IPS-20b (cell line): ENCODE measurements at regions not wholly inside any gene's neighbourhood (a gene's known extent, or its start where the extent isn't known, plus 50 kb on each side); places are given as distances from the start of the nearest gene placed in this dataset.

Experiments used
- H3K27ac ChIP-seq: one replicate; pipeline ENCODE4 v1.5.1; 2013; ENCODE audit warnings: low read length
- H3K27me3 ChIP-seq: 2 replicates; pipeline ENCODE4 v1.6.1; 2013; ENCODE audit warnings: mild to moderate bottlenecking, low read length, inconsistent platforms; ENCODE audit not compliant: insufficient read depth
- H3K36me3 ChIP-seq: 2 replicates; pipeline ENCODE4 v1.6.1; 2013; ENCODE audit warnings: low read depth, mild to moderate bottlenecking, inconsistent platforms, low read length, moderate library complexity; ENCODE audit not compliant: insufficient read depth
- H3K4me1 ChIP-seq: 2 replicates; pipeline ENCODE4 v1.6.1; 2013; ENCODE audit warnings: mild to moderate bottlenecking, control low read depth, inconsistent platforms, low read length, moderate library complexity; ENCODE audit not compliant: insufficient read depth
- H3K4me3 ChIP-seq: 2 replicates; pipeline ENCODE4 v1.5.1; 2013; ENCODE audit warnings: mild to moderate bottlenecking, low read length, inconsistent platforms
- H3K9ac ChIP-seq: 2 replicates; pipeline ENCODE4 v1.6.1; 2013; ENCODE audit warnings: low read depth, mild to moderate bottlenecking, inconsistent platforms, low read length, moderate library complexity
- H3K9me3 ChIP-seq: 2 replicates; pipeline ENCODE4 v1.6.1; 2013; ENCODE audit warnings: mild to moderate bottlenecking, low read depth, low read length, inconsistent platforms; ENCODE audit not compliant: insufficient read depth

- Histone ChIP-seq H3K4me1 (no peaks in the 10 kb centered on the region), H3K27ac (no peak overlapping the region), H3K36me3 (no peaks in the 10 kb centered on the region), H3K9me3 (no peaks in the 10 kb centered on the region), H3K27me3 (no peaks in the 10 kb centered on the region), H3K9ac (no peak overlapping the region), H3K4me3 (no peak overlapping the region)
Observed at GRCh38 chr13:107999751-108000150, 215.6 kb downstream of the LIG4 start.

DNA sequence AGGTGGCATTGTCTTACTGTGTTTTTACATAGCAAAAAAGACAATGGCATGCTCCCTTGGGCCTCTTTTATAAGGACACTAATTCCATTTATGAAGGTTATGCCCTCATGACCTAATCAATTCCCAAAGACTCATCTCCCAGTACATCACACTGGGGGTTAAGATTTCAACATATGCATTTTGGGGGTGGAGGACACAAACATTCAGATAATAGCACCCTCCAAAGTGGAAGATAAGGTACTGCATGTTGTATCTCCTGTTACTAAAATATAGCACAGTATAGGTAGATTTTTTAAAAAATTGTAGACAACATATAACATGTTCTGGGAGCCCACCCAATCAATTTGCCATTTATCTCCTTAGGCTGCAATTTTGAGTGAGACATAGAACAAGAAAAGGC, 221.2 kb downstream of the LIG4 start:
- H3K27me3 ChIP-seq: no peaks in the 10 kb centered on the region
- no peak overlapping the region for H3K9ac ChIP-seq
- no peaks in the 10 kb centered on the region for H3K9me3 ChIP-seq
- H3K4me3 ChIP-seq: no peak overlapping the region
- no peaks in the 10 kb centered on the region for H3K4me1 ChIP-seq
- H3K27ac ChIP-seq: no peak overlapping the region
- no peaks in the 10 kb centered on the region for H3K36me3 ChIP-seq

DNA sequence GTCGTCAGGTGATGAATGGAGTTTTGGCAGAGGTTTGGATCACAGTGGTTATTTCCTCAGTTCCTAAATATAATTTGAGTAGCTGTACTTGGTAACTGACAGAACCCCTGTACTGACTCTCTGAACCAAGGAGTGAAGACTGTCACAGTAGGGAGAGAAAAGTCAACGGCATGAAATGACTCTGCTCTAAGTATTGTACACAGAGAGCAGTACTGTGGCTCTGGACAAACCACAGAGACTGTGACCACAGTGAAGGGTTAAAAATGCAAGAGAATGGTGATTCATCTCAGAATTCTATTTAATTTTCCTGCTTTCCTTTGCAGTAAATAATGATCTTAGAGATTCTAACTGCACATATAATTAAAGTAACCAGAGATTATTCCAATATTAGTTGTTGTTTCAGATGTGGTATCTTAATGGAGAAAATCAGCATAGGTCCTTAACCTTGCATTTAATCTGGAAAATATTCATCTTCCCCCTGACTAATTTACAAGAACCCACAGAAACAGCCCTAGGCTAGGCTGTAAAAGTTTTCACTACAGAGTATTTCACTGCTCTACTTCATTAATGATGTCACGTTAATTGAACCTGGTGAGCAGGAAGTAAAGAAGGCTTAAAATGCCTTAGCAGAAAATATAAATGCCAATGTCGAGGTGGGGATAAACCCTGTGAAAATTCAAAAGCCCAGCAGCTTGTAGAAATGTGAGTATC, 221.9 kb downstream of the LIG4 start:
- Histone ChIP-seq H3K9ac (no peak overlapping the region), H3K27me3 (no peaks in the 10 kb centered on the region), H3K27ac (no peak overlapping the region), H3K4me1 (peaks cover 2% of the 10 kb centered on the region; the same call in 1 of the 2 replicates), H3K9me3 (no peaks in the 10 kb centered on the region), H3K4me3 (no peak overlapping the region), H3K36me3 (no peaks in the 10 kb centered on the region)

- H3K9me3 ChIP-seq: no peaks in the 10 kb centered on the region
- H3K4me1 ChIP-seq: peaks cover 2% of the 10 kb centered on the region; the same call in 1 of the 2 replicates
- no peaks in the 10 kb centered on the region for H3K36me3 ChIP-seq
- H3K4me3 ChIP-seq: no peak overlapping the region
- no peak overlapping the region for H3K27ac ChIP-seq
- no peak overlapping the region for H3K9ac ChIP-seq
- H3K27me3 ChIP-seq: no peaks in the 10 kb centered on the region
Observed at GRCh38 chr13:107992542-107992941, 222.8 kb downstream of the LIG4 start.

DNA sequence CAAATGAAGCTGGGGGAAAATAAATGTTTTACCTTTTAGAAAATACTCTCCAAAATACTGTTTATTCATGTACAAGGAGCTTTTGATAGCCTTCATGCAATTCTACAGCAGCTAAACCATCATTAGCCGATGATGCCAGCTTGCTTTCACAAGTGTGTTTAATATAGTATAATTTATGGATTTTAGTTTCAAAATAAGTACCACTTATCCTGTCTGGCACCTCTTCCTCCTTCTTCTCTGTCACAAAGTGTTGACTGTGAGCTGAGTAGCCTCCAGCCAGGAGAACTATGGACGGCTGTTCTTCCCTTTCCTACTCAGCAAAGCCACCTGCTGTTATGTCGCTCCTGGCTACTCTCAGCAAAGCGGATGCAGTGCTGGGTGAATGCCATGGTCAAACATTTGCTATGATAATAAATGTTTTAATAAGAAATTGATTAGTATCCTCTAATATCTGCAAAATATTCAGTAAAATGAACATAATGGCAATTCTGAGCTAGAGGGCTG, 238.2 kb downstream of the LIG4 start:
- Histone ChIP-seq H3K4me3 (no peak overlapping the region), H3K9me3 (no peaks in the 10 kb centered on the region), H3K4me1 (no peaks in the 10 kb centered on the region), H3K27ac (no peak overlapping the region), H3K36me3 (no peaks in the 10 kb centered on the region), H3K27me3 (no peaks in the 10 kb centered on the region), H3K9ac (no peak overlapping the region)

DNA sequence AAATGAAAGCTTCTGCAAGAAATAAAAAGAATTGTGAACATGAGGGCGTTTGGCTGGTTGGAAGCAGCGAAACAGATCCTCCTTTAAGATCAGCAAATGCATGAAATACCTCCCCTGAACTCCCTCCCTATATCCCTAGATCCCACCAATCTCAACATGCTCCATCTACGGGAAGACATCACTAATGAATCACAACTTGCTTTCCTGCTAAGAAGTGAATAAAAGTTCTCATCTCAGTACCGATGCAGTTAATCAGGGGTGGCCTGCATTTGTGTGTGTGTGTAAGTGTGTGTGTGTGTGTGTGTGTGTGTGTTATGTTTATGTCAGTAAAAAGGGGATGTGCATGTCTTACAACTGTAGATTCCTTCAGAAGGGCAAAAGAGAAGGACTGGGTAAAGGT, 238.7 kb downstream of the LIG4 start:
- Histone ChIP-seq H3K4me1 (no peaks in the 10 kb centered on the region), H3K27me3 (no peaks in the 10 kb centered on the region), H3K36me3 (no peaks in the 10 kb centered on the region), H3K4me3 (no peak overlapping the region), H3K27ac (no peak overlapping the region), H3K9ac (no peak overlapping the region), H3K9me3 (no peaks in the 10 kb centered on the region)

DNA sequence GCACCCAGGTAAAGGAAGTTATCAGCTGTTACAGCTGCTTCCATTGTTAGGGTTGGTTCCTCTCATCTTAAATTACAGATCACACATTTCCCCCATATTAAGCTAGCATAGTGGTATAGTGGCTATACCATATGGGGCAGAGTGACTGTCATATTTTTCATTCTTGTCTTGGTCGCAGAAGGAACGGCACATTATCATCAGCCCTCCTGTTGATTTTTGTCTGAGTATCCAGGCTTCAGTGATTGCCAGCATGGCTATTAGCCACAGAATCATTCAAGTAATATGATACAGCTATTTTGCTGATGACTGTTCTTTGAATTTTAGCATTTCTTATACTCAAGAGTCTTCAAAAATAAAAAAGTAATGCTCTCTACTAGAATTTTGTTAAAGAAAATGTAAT, 240.9 kb downstream of the LIG4 start:
- no peak overlapping the region for H3K27ac ChIP-seq
- H3K9me3 ChIP-seq: no peaks in the 10 kb centered on the region
- H3K4me1 ChIP-seq: no peaks in the 10 kb centered on the region
- no peaks in the 10 kb centered on the region for H3K27me3 ChIP-seq
- no peak overlapping the region for H3K9ac ChIP-seq
- no peak overlapping the region for H3K4me3 ChIP-seq
- H3K36me3 ChIP-seq: no peaks in the 10 kb centered on the region

DNA sequence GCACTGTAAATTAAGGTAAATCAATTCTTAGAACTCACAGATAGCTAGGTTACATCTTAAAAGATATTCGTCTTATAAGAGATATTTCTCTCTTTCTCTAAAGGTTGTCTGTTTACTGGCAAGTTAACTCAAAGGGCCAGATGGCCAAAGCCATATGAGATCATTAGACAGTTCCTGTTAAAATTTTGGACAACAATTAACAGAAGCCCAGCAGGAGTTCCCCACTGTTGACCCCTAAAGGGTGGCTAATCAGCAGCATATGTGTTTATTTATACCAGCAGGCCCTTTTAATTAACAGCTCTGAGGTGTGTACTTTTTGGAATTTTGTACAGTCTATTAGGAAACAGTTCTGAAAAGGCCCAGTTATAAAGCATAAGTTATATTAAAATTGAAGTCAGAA, 245.8 kb downstream of the LIG4 start:
- Histone ChIP-seq H3K36me3 (no peaks in the 10 kb centered on the region), H3K27me3 (no peaks in the 10 kb centered on the region), H3K4me1 (no peaks in the 10 kb centered on the region), H3K4me3 (no peak overlapping the region), H3K9me3 (no peaks in the 10 kb centered on the region), H3K9ac (no peak overlapping the region), H3K27ac (no peak overlapping the region)

- H3K9me3 ChIP-seq: no peaks in the 10 kb centered on the region
- H3K27me3 ChIP-seq: no peaks in the 10 kb centered on the region
- H3K9ac ChIP-seq: no peak overlapping the region
- no peaks in the 10 kb centered on the region for H3K4me1 ChIP-seq
- no peak overlapping the region for H3K4me3 ChIP-seq
- no peaks in the 10 kb centered on the region for H3K36me3 ChIP-seq
- H3K27ac ChIP-seq: no peak overlapping the region
Observed at GRCh38 chr13:107968470-107968869, 246.9 kb downstream of the LIG4 start.

DNA sequence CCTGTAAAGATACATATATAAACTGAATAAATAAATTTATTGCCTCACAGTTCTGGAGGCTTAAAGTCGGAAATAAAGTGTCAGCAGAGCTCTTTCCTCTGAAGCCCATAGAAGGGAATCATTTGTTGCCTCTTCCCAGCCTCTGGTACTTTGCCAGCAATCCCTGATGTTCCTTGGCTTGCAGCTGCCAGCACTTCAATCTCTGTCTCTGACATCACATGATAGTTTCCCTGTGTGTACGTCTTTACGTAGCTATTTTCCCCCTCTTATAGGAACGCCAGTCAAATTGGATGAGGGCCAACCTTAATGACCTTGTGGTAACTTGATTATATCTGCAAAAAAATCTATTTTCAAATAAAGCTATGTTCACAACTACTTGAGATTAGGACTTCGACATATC, 250.9 kb downstream of the LIG4 start:
- Histone ChIP-seq H3K4me3 (no peak overlapping the region), H3K9ac (no peak overlapping the region), H3K9me3 (no peaks in the 10 kb centered on the region), H3K27ac (no peak overlapping the region), H3K36me3 (no peaks in the 10 kb centered on the region), H3K4me1 (peaks cover 7% of the 10 kb centered on the region; the same call in 1 of the 2 replicates), H3K27me3 (no peaks in the 10 kb centered on the region)

DNA sequence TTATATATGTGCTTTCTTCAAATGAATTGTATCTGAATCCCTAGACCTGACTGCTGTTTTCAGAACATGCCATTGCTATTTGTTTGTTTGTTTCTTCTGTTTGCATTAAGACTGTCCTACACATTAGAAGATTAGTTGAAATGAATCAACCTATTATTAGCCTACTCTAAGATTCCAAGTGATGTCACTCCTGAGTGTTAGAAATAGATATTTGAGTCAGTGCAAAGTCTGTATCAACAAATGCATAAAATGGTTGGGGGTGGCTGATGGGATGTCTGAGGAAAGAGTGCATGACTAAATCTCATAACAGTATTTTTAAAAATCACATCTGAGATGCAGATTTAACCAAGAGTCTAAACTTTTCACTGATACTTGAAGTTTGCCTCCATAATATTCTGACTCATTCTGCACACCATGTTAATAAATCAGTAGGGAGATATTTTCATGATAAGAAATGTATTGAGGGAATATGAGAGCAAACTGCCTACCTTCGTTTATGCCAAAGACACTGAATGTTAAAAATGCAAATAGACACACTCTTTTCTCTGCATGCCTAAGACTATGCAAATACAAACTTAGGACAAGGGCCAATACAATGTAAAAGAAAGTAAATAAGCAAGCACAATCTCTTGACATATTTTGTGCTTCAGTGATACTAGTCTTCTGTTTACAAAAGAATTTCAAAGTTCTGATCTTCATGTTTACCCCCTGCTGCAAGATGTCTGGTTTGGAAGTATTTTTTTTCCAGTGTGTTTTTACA, 253.3 kb downstream of the LIG4 start:
- Histone ChIP-seq H3K27me3 (no peaks in the 10 kb centered on the region), H3K36me3 (no peaks in the 10 kb centered on the region), H3K9ac (no peak overlapping the region), H3K4me1 (peaks cover 7% of the 10 kb centered on the region; the same call in 1 of the 2 replicates), H3K4me3 (no peak overlapping the region), H3K9me3 (no peaks in the 10 kb centered on the region), H3K27ac (no peak overlapping the region)

GRCh38 chr13:107960301-107960700, 255.0 kb downstream of the LIG4 start:
- Histone ChIP-seq H3K4me1 (peaks cover 7% of the 10 kb centered on the region; the same call in 1 of the 2 replicates), H3K9me3 (no peaks in the 10 kb centered on the region), H3K36me3 (no peaks in the 10 kb centered on the region), H3K4me3 (no peak overlapping the region), H3K27me3 (no peaks in the 10 kb centered on the region), H3K27ac (no peak overlapping the region), H3K9ac (no peak overlapping the region)
